HG03457 (cell line): ENCODE measurements at regions not wholly inside any gene's neighbourhood (a gene's known extent, or its start where the extent isn't known, plus 50 kb on each side); places are given as distances from the start of the nearest gene placed in this dataset.
"Not testable (repeated sequence)": the region's sequence is repeated elsewhere in the genome, so short reads cannot be mapped to it uniquely, and the experiment has no call there.

Experiments used
- ATAC-seq: cut with Tn5 transposase; IDR thresholded peaks from one replicate; pipeline ENCODE4 v1.9.1; 2021; ENCODE audit warnings: moderate number of reproducible peaks; ENCODE audit not compliant: unreplicated experiment

- no peak for ATAC-seq
Measured at GRCh38 chr14:99007795-99008194, 264.2 kb downstream of the BCL11B start.

GRCh38 chr14:99009871-99010270 is 262.1 kb downstream of the BCL11B start:
- no peak for ATAC-seq

- ATAC-seq = no peak
Measured at GRCh38 chr14:99011385-99011784, 260.6 kb downstream of the BCL11B start.

GRCh38 chr14:99012703-99013102 is 259.3 kb downstream of the BCL11B start:
- no peak for ATAC-seq

- no peak for ATAC-seq
Measured at GRCh38 chr14:99015833-99016232, 256.2 kb downstream of the BCL11B start.

- no peak for ATAC-seq
Measured at GRCh38 chr14:99023371-99023770, 248.6 kb downstream of the BCL11B start.

- no peak for ATAC-seq
Measured at GRCh38 chr14:99024926-99025325, 247.1 kb downstream of the BCL11B start.

- ATAC-seq = no peak
Measured at GRCh38 chr14:99025418-99025817, 246.6 kb downstream of the BCL11B start.

GRCh38 chr14:99026471-99026870 is 245.5 kb downstream of the BCL11B start:
- ATAC-seq = no peak

- no peak for ATAC-seq
Measured at GRCh38 chr14:99028041-99028440, 244.0 kb downstream of the BCL11B start.

GRCh38 chr14:99028521-99028920 is 243.5 kb downstream of the BCL11B start:
- no peak for ATAC-seq

GRCh38 chr14:99029145-99029915 is 242.7 kb downstream of the BCL11B start:
- ATAC-seq = no peak

- no peak for ATAC-seq
Measured at GRCh38 chr14:99029916-99030305, 242.1 kb downstream of the BCL11B start.

- no peak for ATAC-seq
Measured at GRCh38 chr14:99030454-99030853, 241.5 kb downstream of the BCL11B start.

- ATAC-seq = no peak
Measured at GRCh38 chr14:99032759-99033158, 239.2 kb downstream of the BCL11B start.

GRCh38 chr14:99033951-99034350 is 238.0 kb downstream of the BCL11B start:
- no peak for ATAC-seq

- no peak for ATAC-seq
Measured at GRCh38 chr14:99034711-99035171, 237.3 kb downstream of the BCL11B start.

- ATAC-seq = no peak
Measured at GRCh38 chr14:99035268-99035667, 236.7 kb downstream of the BCL11B start.

- ATAC-seq = no peak
Measured at GRCh38 chr14:99035712-99036610, 236.0 kb downstream of the BCL11B start.

- no peak for ATAC-seq
Measured at GRCh38 chr14:99036611-99037293, 235.2 kb downstream of the BCL11B start.

- ATAC-seq = not testable (repeated sequence)
Measured at GRCh38 chr14:99037326-99037725, 234.7 kb downstream of the BCL11B start.
